Upper lobe of left lung (tissue), 4 donors: ENCODE measurements at regions not wholly inside any gene's neighbourhood (a gene's known extent, or its start where the extent isn't known, plus 50 kb on each side); places are given as distances from the start of the nearest gene placed in this dataset.

Source experiments
- CTCF ChIP-seq, 6 experiments: fragments of 450-650 bp in 4 of 6; fragments of 200-600 bp in 2 of 6; sonication (generic) in 2 of 6; IDR thresholded peaks; one replicate each; pipeline ENCODE4 v1.5.1; 2016 to 2019; ENCODE audit warnings: antibody characterized with exemption in 6 of 6
- POLR2AphosphoS5 ChIP-seq, 2 donors: sonication (generic); formaldehyde crosslinking; IDR thresholded peaks; one replicate each; pipeline ENCODE4 v1.5.1; 2017; ENCODE audit warnings: antibody characterized with exemption in 2 of 2

- no peak for TF ChIP-seq CTCF (IDR thresholded peaks at IDR 0.05)
- no peak for TF ChIP-seq POLR2AphosphoS5 (IDR thresholded peaks at IDR 0.05)
Observed at GRCh38 chr21:17295997-17296396, 216.8 kb upstream of the CXADR start.
